ENCODE measurements at regions not wholly inside any gene's neighbourhood (a gene's known extent, or its start where the extent isn't known, plus 50 kb on each side); places are given as distances from the start of the nearest gene placed in this dataset.

DNA sequence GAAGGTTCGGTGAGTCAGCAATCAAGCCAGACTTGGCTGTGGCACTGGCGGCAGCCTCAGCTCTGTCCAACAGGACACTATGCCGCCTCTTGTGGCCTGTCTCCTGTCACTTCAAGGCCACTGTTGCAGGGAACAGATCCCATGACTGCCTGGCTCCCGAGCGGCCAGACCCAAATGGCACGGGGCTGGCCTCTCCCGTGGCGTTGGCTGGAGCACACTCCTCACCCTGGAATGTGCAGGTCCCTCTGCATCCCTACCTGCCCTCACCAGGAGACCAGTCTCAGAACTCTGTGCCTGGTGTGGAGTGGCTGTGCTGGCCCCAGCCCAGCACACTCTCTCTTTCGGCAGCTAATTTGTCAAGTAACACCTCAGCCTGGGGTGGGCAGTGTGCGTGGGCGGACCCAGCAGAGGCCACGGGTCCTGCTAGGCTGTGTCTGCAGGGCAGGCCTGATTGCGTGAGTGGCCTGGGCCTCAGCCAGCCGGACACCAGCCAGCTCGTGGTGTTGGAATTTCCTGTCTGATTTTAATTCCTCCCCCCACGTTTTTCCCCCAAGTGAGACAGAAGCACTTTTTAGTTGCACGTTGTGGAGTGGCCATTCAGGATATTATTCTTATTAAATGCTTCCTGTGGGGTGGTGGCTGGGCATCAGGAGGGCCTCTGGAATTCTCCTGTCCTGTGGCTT is 179.3 kb downstream of the GLI2 start:
- no peak for DNase-seq (ENCODE audit: low read depth in 1 of 2, low spot score in 1 of 2)

DNA sequence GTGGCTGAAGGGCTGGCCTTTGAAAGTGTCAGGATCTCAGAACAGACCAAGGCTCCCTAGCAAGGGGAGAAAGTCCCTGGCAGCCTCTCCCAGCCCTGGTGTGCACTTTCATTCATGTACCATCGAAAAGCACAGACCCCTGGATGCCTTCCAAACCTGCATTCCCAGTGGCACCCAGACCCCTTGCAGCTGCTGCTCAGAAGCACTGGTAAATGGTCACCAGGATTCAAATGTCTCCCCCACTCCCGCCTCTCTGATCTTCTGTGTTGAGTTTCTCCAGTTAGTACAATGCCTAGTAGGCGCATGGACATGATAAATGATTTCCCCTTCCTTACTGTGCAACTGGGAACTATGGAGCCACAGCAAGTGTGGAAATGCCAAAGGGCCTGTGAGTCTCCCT is 180.0 kb downstream of the GLI2 start:
- DNase-seq (ENCODE audit: low read depth in 1 of 2, low spot score in 1 of 2) = no peak

DNA sequence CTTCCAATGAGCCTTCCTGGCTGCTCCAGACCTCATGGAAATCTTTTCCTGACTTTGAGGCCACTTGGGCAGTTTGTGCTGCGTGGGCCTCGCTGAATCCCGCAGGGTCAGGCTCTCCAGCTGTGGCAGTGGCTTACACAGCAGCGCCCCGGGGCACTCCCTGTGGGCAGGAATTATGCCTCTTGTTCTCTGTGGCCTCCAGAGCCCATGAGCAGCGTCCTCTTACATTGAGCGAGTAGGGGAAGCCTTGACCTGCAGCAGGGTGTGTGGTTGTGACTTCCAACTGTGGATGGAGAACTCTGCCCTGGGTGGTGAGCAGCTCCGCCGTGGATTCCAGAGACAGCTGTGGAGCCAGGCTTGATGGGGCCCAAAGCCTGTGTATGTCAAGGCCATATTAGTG is 180.8 kb downstream of the GLI2 start:
- no peak for DNase-seq (ENCODE audit: low read depth in 1 of 2, low spot score in 1 of 2)

DNA sequence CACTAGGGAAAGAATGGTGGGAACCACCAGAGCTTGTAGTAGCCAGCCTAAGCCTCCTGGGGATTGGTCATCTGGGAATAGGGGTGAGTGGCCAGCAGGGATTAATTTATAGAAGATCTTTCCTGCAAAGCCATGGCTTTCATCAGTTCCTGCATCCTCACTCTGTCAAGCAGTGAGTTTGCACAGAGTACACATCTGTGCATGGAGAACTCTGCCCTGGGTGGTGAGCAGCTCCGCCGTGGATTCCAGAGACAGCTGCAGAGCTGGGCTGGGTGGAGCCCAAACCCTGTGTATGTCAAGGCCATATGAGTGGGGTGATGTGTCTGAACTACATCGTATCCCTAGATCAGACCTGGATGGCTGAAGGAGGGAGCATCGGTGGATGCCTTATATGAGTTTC is 182.2 kb downstream of the GLI2 start:
- no peak for DNase-seq (ENCODE audit: low read depth in 1 of 2, low spot score in 1 of 2)

DNA sequence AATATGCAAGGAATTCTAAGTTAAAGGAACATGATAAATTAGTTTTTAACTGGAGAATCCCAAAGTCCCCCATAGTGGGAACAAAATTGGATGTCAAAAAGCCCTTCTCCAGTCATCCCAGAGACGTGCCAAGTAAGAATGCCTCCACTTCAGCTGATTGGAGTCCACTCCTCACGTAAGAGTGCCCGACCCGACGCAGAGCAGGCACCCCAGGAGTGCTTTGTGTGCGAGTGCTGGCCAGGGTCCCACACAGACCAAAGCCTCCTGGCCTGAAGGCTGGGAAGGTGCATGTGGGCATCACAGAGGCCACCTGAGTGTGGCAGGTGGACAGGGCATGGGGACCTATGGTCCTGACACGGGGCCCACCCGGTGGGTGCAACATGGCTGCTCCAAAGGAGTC is 183.5 kb downstream of the GLI2 start:
- DNase-seq (ENCODE audit: low read depth in 1 of 2, low spot score in 1 of 2) = no peak

DNA sequence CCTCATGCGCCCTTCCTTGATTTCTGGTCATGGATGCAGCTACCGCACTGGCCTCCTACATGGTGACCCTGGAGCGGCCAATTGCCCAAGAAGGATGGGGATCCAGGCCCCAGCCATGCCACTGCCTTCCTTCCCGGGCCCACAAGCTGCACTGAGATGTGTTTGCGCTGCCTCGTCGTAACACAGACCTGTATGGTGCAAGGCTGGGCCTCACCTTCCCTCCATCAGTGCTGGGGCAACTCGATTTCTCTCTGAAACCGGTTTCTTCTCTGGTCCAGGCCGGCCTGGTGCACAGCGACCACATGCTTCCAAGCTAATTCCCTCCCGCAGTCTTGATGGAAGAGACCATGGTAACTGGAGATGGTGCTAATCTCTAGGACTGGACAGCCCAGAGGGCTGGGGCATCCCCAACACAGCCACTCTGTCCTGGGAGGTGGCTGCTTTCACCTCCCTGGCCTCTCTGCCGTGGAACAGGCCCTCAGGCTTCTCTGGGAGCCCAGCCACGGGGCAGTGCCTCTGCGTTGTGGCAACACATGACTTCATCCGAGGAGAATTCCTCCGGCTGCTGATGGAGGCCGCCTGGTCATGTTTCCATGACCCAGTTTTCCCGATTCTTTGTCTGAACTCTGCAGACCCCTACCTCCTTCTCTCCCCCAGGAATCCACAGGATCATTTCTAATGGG is 184.2 kb downstream of the GLI2 start:
- DNase-seq (ENCODE audit: low read depth in 1 of 2, low spot score in 1 of 2) = no peak

DNA sequence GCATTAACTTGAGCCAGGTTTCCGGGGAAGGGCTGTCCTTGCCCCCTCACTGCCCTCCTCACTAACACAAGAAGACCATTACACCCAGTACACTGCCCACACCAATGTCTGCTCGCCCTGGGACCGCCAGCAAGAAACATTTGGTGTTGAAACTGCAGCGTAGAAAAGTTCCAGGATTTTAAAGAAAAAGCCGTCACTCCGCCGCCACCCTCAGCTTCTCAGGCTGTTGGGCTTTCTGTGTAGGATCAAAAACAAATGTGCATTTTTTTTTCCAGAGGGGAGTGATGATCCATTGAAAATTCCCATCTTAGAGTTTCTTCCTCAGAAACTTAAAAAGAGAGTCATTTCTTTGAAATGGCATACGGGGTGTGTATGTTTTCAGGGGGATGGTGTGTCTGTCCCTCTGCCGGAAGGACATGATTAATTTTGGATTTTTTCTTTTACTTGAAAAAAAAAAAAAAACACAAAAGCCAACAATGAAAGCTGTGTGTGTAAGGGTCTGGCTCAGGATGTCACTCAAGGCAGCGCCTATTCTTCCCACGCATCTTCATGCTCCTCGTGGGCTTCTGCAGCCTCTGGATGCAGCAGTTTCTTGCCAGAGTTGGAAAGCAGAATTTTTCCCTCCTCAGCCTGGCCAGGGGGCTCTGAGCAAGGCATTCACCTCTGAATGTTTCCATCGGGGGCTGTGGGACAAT is 184.9 kb downstream of the GLI2 start:
- no peak for DNase-seq (ENCODE audit: low read depth in 1 of 2, low spot score in 1 of 2)

DNA sequence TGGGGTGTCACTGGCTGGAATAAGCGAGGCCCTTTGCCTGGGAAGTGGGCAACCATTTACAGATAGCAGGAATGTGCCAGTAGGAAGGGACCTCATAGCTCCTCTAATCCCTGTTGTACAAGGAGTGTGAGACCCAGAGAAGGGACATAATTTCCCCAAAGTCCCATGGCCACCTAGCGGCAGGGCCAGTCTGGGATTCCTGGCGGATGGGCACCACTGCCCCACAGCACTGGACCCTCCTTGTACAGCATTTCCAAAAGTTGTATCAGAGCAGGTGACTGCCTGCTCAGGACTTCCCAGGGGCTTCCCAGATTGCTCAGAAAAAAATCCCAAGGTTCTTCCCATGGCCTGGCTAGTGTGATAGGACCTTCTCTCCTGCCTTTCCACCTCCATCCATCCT is 185.8 kb downstream of the GLI2 start:
- no peak for DNase-seq (ENCODE audit: low read depth in 1 of 2, low spot score in 1 of 2)

DNA sequence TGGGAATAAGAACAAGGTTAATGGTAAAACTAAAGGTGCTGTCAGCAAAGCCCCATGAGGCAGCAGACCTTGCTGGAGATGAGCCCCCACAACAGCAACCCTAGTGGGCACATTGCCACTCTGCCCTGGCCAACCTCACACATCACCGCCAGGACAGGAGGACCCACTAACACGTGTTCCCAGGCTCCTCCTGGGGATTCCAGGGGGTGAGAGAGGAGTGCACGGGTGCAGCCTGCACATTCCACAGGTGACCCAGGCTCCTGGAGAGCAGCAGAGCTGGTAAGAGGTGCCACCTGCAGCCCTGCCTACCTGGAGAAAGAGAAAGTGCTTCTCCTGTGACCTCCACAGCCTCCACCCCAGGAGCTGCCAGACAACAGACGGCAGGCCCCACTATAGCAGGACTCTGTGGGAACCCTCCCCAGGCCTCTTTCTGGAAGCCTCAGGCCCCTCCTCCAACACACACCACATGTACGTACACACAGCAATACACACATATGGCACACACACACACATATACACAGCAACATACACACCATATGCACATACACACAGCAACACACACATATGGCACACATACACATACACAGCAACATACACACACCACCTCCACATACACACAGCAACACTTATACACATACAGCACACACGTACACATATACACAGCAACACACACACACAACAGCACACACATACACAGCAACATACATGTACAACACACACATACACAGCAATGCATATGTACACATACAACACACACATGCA is 187.1 kb downstream of the GLI2 start:
- no peak for DNase-seq (ENCODE audit: low read depth in 1 of 2, low spot score in 1 of 2)

DNA sequence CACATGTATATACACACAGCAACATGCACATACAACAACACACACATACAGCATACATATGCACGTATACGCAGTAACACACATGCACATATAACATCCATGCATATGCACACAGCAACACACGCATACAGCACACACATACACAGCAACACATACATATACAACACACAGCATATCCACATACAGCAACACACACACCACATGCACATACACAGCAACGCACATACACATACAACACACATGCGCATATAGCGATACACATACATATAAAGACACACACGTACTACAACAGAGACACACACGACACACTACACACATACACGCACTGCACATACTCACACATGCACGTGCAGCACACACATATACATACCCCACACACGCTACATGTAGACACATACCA is 187.8 kb downstream of the GLI2 start:
- DNase-seq (ENCODE audit: low read depth in 1 of 2, low spot score in 1 of 2) = no peak

DNA sequence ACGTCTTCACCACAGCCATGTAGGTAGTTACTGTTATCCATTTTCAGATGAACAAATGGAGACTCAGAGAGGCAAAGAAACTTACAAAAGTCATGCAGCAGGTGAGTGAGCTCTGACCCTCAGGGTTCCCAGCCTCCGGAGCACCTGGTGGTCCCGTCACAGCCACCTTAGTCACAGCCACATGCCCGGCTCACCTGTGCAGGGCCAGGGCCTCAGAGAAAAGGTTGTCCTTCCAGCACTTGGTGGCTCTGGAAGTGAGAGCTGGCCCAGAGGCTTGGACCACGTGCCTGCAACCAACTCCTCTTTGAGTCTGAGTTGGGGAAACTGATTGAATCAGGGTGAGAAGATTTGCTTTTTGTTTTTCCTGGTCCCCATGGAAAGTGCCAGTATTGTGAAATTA is 189.3 kb downstream of the GLI2 start:
- no peak for DNase-seq (ENCODE audit: low read depth in 1 of 2, low spot score in 1 of 2)

DNA sequence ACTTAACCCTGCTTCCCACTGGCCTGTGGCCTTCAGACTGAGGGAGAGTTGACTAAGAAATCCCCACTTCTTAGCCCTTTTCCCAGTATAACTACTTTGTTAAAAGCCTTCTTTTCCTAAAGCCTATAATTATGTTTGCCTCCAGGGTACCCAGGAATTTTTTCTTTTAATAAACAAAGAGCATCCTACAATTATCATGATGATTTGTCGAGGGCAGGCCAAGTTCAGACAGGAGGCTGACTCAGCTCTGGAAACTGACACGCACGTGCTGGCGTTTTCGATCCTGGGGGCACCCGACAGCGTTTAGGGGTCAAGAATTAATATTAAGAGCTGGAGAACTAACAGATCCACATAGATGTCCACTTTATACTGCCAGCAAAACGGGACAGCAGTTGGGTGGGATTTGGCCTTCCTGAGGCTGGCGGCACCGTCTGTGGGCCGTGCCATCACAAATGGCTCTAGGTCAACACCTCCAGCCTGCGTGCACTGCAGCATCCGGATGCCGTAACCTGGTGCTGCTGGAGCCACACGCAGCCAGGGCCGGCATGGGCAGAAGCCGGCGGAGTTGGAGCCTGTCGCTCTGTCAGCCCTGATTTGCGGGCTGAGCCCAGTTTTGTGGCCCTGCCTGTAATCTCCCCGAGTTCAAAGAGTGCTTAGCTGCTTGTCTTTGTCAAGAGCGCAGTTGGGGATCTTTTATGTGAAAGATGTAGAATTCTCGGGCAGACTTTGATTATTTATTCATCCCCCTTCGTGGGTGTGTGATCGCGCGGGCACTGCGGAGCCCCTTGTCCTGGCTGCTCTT is 191.0 kb downstream of the GLI2 start:
- no peak for DNase-seq (ENCODE audit: low read depth in 1 of 2, low spot score in 1 of 2)

DNA sequence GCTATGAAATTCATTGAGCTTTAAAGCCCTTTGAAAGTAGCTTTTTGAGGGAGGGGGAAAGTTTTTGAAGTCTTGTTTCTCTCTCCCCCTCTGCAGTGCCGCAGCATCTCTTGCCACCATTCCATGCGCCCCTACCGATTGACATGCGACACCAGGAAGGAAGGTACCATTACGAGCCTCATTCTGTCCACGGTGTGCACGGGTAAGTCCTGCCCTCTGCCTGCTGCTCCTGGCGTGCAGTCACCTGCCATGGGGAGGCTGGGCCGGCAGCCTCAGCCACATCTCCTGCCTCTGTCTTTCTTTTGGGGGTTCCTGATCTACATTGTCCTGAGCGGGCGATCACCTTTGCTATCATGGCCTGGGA is 191.6 kb downstream of the GLI2 start:
- no peak for DNase-seq (ENCODE audit: low read depth in 1 of 2, low spot score in 1 of 2)

DNA sequence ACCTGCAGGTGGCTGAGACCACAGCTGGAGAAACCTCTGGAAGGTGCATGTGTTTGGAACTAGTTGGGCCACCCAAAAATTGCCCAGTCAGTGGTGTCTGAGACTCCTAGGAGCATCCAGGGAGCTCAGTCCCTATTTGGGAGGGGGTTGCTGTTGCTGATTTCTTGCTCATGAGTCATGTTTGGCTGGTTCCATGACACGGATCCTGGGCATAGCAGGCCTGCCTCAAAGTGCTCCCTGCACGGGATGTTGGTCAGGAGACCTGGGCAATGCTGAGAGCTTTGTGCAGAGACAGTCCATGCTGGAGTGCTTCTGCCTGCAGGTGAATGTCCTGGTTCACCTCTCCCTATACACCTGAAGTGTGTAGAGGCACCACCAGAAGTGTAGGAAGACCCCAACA is 194.2 kb downstream of the GLI2 start:
- DNase-seq (ENCODE audit: low read depth in 1 of 2, low spot score in 1 of 2) = no peak

DNA sequence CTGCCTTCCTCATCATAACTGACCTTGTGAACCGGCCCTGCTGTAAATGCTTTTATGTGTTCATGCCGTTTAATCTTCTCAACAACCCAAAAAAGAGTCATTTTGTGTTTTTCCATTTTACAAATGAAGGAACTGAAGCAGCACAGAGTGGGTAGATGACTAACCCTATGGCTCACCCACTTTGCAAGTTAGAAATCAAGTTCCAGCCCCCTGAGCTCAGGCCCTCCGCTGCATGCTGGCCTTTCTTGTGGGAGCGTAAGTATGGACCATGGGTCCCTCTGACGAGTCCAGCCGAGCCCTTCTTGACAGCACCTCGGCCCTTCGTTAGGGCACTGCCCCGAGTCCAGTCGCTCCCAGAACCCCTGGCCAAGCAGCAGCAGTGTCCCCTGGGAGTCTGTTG is 194.6 kb downstream of the GLI2 start:
- no peak for DNase-seq (ENCODE audit: low read depth in 1 of 2, low spot score in 1 of 2)

DNA sequence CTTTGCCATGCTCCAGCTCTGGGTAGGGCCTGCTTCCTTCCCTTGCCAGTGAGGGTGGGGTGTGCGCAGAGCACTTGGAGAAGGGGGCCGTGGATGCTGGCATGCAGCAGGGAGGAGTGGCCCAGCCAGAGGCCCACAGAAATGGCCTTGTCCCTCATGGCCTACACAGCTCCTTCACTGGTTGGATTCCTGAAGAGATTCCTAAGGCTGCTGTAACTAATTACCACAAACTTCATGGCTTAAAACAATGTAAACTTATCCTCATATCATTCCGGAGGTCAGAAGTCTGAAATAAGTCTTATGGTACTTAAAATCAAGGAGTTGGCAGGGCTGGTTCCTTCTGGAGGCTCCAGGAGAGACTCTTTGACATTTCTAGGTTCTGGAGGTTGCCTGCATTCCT is 195.2 kb downstream of the GLI2 start:
- DNase-seq (ENCODE audit: low read depth in 1 of 2, low spot score in 1 of 2) = no peak

DNA sequence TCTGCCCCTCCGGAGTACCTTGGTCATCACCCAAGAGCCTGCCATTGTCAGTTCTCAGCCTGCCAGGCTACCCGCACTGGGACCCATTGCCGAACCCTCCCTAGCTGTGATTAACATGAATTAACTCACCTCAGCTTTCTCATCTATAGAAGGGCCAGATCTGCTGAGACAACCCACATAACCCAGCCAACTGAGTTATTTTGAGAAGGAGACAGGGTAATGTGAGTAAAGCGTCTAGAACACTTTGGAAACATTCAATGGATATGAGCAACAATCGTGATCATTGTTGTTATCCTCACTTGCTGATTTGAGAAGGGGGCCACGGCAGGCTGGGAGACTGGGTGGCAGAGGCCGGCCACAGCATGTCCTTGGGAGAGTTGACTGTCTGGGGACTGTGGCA is 196.8 kb downstream of the GLI2 start:
- no peak for DNase-seq (ENCODE audit: low read depth in 1 of 2, low spot score in 1 of 2)

DNA sequence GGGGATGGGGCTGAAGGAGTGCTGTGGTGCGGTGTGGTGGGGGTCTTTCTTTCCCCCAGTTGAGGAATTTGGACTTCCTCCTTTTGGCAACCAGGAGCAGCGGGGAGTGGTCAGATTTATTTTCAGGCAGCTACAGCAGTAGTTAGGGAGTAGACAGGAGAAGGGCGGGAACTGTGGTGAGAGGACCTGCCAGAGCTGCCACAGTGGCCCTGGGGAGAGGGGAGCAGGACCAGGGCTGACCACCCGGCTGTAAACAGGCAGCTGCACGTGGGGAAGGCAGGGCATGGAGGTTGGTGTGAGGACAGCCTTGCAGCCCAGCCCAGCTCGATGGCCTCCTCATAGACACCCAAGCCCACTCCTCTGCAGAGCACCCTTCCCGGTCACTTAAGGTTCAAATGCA is 197.2 kb downstream of the GLI2 start:
- no peak for DNase-seq (ENCODE audit: low read depth in 1 of 2, low spot score in 1 of 2)

DNA sequence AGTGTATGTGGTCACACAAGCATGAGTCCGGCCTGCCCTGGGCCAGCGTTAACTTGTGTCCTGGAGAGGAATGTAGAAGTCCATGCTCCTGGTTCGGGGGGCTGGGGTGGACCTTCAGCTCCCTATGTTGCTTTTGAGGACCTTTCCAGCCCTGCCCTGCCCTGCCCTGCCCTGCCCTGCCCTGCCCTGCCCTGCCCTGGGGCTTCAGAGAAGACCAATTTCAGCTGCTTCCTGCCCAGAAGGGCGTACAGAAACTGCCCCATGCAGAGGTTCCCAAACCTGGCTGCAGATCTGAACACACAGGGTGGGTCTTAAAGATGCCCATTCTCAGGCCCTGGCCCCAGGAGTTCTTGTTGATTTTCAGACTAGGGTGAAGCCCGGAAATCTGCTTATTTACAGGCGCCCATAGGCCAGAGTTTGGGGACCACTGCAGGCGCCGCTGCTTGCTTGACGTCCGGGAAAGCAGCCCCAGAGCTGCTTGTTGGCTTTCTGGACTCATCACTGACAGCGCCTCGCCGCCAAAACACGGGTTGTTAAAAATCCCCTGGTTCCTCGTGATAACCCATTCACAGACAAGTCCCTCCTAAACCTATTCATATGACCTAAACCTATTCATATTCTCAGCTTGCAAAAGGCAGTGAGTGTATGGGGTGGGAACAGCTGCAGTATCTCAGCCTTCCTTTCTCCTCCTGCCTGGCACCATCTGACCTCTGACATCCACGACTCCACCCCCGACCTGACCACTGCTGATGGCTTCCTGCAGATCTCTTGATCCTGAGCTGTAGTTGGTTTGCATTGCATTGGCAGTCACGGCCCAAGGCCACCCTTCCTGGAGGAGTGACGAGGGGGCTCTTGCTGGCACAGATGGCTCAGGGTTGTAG is 198.3 kb downstream of the GLI2 start:
- DNase-seq (ENCODE audit: low read depth in 1 of 2, low spot score in 1 of 2) = no peak
